ENCODE measurements at regions not wholly inside any gene's neighbourhood (a gene's known extent, or its start where the extent isn't known, plus 50 kb on each side); places are given as distances from the start of the nearest gene placed in this dataset.

GRCh38 chr1:245023222-245023621 is 131.6 kb upstream of the KIF26B start:
- TF ChIP-seq CTCF (IDR thresholded peaks at IDR 0.05) (no peak), POLR2A (IDR thresholded peaks at IDR 0.05) (no peak)

All from body of pancreas (tissue), 4 donors.